ENCODE measurements at regions not wholly inside any gene's neighbourhood (a gene's known extent, or its start where the extent isn't known, plus 50 kb on each side); places are given as distances from the start of the nearest gene placed in this dataset.

- TF ChIP-seq CTCF (IDR thresholded peaks at IDR 0.05), result no peak
- peaks cover 3 to 5% of the 10 kb centered on the region in 2 donors for H3K9me3 ChIP-seq
- intact Hi-C loops (cut with DNase I), result no loop called here
- no peak overlapping the region for H3K4me3 ChIP-seq
- DNase-seq (ENCODE audit: low spot score in 2 of 2), result no peak
- no peak overlapping the region for H3K27ac ChIP-seq
- H3K4me1 ChIP-seq, result no peaks in the 10 kb centered on the region
- H3K27me3 ChIP-seq, result no peaks in the 10 kb centered on the region
- no peaks in the 10 kb centered on the region for H3K36me3 ChIP-seq
Observed at GRCh38 chr6:66930559-66931290, 1223.7 kb upstream of the EYS start.

- Histone ChIP-seq H3K27ac (no peak overlapping the region), H3K36me3 (no peaks in the 10 kb centered on the region), H3K9me3 (peaks cover 5 to 20% of the 10 kb centered on the region in 2 donors), H3K4me3 (no peak overlapping the region), H3K4me1 (no peaks in the 10 kb centered on the region), H3K27me3 (no peaks in the 10 kb centered on the region)
- DNase-seq (ENCODE audit: low spot score in 2 of 2), result no peak
- intact Hi-C loops (cut with DNase I), result no loop called here
- TF ChIP-seq CTCF (IDR thresholded peaks at IDR 0.05), result peak in 1 of 3 experiments; percentile 9
Observed at GRCh38 chr6:66926060-66926459, 1219.0 kb upstream of the EYS start.

GRCh38 chr6:66913657-66914056 is 1206.6 kb upstream of the EYS start:
- Histone ChIP-seq H3K27ac (no peak overlapping the region), H3K4me1 (no peaks in the 10 kb centered on the region), H3K4me3 (no peak overlapping the region), H3K27me3 (no peaks in the 10 kb centered on the region), H3K36me3 (no peaks in the 10 kb centered on the region), H3K9me3 (no peaks in the 10 kb centered on the region)
- no peak for DNase-seq (ENCODE audit: low spot score in 2 of 2)
- no peak for TF ChIP-seq CTCF (IDR thresholded peaks at IDR 0.05)
- intact Hi-C loops (cut with DNase I), result no loop called here

GRCh38 chr6:66902457-66902856 is 1195.4 kb upstream of the EYS start:
- Histone ChIP-seq H3K27ac (no peak overlapping the region), H3K27me3 (no peaks in the 10 kb centered on the region), H3K4me1 (no peaks in the 10 kb centered on the region), H3K36me3 (no peaks in the 10 kb centered on the region), H3K4me3 (no peak overlapping the region), H3K9me3 (no peaks in the 10 kb centered on the region)
- no peak for TF ChIP-seq CTCF (IDR thresholded peaks at IDR 0.05)
- no peak for DNase-seq (ENCODE audit: low spot score in 2 of 2)
- intact Hi-C loops (cut with DNase I), result no loop called here

- intact Hi-C loops (cut with DNase I), result no loop called here
- H3K4me3 ChIP-seq, result no peak overlapping the region
- TF ChIP-seq CTCF (IDR thresholded peaks at IDR 0.05), result no peak
- H3K36me3 ChIP-seq, result no peaks in the 10 kb centered on the region
- no peaks in the 10 kb centered on the region for H3K9me3 ChIP-seq
- H3K4me1 ChIP-seq, result no peaks in the 10 kb centered on the region
- H3K27ac ChIP-seq, result no peak overlapping the region
- no peaks in the 10 kb centered on the region for H3K27me3 ChIP-seq
- no peak for DNase-seq (ENCODE audit: low spot score in 2 of 2)
Observed at GRCh38 chr6:66900133-66901083, 1193.4 kb upstream of the EYS start.

Data from ascending aorta (tissue), 2 donors.